GM23338 (cell line): ENCODE measurements at regions not wholly inside any gene's neighbourhood (a gene's known extent, or its start where the extent isn't known, plus 50 kb on each side); places are given as distances from the start of the nearest gene placed in this dataset.

ENCODE experiments used
- ATAC-seq: fragments of 200-7000 bp; cut with Tn5 transposase; 3 replicates; pipeline ENCODE4 v1.9.1; 2020
- DNase-seq: peaks from one replicate; pipeline ENCODE4 v3.0.0-alpha.2; 2015; ENCODE audit warnings: low spot score
- H2AFZ ChIP-seq: fragments of 200-600 bp; sonication (generic); 2 replicates; pipeline ENCODE4 v1.8.0; 2016; ENCODE audit warnings: antibody characterized with exemption, mild to moderate bottlenecking, moderate library complexity
- H3F3A ChIP-seq: fragments of 200-600 bp; sonication (generic); replicated peaks from 2 replicates; pipeline ENCODE4 v1.8.0; 2017; ENCODE audit warnings: antibody characterized with exemption, mixed run types, low read depth
- H3K27ac ChIP-seq: fragments of 200-600 bp; sonication (generic); 2 replicates; pipeline ENCODE4 v1.6.1; 2016; ENCODE audit warnings: low read depth
- H3K27me3 ChIP-seq: fragments of 200-600 bp; sonication (generic); 2 replicates; pipeline ENCODE4 v1.8.0; 2016; ENCODE audit warnings: mild to moderate bottlenecking, mixed run types, moderate library complexity; ENCODE audit not compliant: insufficient read depth
- H3K36me3 ChIP-seq: fragments of 200-600 bp; sonication (generic); 2 replicates; pipeline ENCODE4 v1.8.0; 2016; ENCODE audit warnings: mild to moderate bottlenecking; ENCODE audit not compliant: insufficient read depth
- H3K4me1 ChIP-seq: fragments of 200-600 bp; sonication (generic); 2 replicates; pipeline ENCODE4 v1.8.0; 2016; ENCODE audit warnings: mild to moderate bottlenecking, moderate library complexity; ENCODE audit not compliant: insufficient read depth
- H3K4me2 ChIP-seq: fragments of 200-600 bp; sonication (generic); 2 replicates; pipeline ENCODE4 v1.7.1; 2017; ENCODE audit warnings: mixed run types
- H3K4me3 ChIP-seq: fragments of 200-600 bp; sonication (generic); 2 replicates; pipeline ENCODE4 v1.6.1; 2016; ENCODE audit warnings: mixed run types
- H3K79me2 ChIP-seq: fragments of 200-600 bp; sonication (generic); replicated peaks from 2 replicates; pipeline ENCODE4 v1.8.0; 2017; ENCODE audit warnings: mild to moderate bottlenecking; ENCODE audit not compliant: insufficient read depth
- H3K9me2 ChIP-seq: fragments of 200-600 bp; sonication (generic); 2 replicates; pipeline ENCODE4 v1.8.0; 2017; ENCODE audit not compliant: insufficient read depth
- H4K20me1 ChIP-seq: fragments of 200-600 bp; sonication (generic); replicated peaks from 2 replicates; pipeline ENCODE4 v1.8.0; 2017; ENCODE audit warnings: mild to moderate bottlenecking; ENCODE audit not compliant: insufficient read depth
- H3K27ac Mint-ChIP-seq: 2 replicates; pipeline ENCODE4 v1.8.0; 2020; ENCODE audit warnings: inconsistent platforms, mild to moderate bottlenecking, moderate library complexity, mixed read lengths
- H3K27me3 Mint-ChIP-seq: 3 replicates; pipeline ENCODE4 v1.8.0; 2022; ENCODE audit warnings: low read depth, mild to moderate bottlenecking, moderate library complexity, mixed read lengths, inconsistent platforms; ENCODE audit not compliant: insufficient read depth, poor library complexity
- H3K36me3 Mint-ChIP-seq: 3 replicates; pipeline ENCODE4 v1.8.0; 2021; ENCODE audit warnings: low read depth, mild to moderate bottlenecking, inconsistent platforms, moderate library complexity, mixed read lengths
- H3K4me1 Mint-ChIP-seq: 3 replicates; pipeline ENCODE4 v1.8.0; 2020; ENCODE audit warnings: mild to moderate bottlenecking, inconsistent platforms, mixed read lengths
- H3K4me3 Mint-ChIP-seq: 3 replicates; pipeline ENCODE4 v1.8.0; 2021; ENCODE audit warnings: moderate library complexity, mild to moderate bottlenecking, inconsistent platforms, mixed read lengths
- H3K9me3 Mint-ChIP-seq: 3 replicates; pipeline ENCODE4 v1.8.0; 2020; ENCODE audit warnings: moderate library complexity, mild to moderate bottlenecking, inconsistent platforms, mixed read lengths
- CREB1 ChIP-seq: fragments of 250-450 bp; sonication (Bioruptor Pico); IDR thresholded peaks from 2 replicates; pipeline ENCODE4 v1.5.0; 2020; ENCODE audit warnings: low read depth, mild to moderate bottlenecking, moderate library complexity
- CTCF ChIP-seq, 2 experiments: fragments of 200-600 bp in 1 of 2; sonication (generic) in 1 of 2; conservative IDR thresholded peaks; 2 replicates each; pipeline versions ENCODE4 v1.5.1 to v1.6.1; 2016 to 2017; ENCODE audit warnings: antibody characterized with exemption in 2 of 2, low read depth in 2 of 2, mild to moderate bottlenecking in 2 of 2, moderate library complexity in 1 of 2
- EZH2 ChIP-seq: fragments of 200-600 bp; sonication (generic); IDR thresholded peaks from one replicate; pipeline ENCODE4 v1.8.0; 2017; ENCODE audit warnings: antibody characterized with exemption, mild to moderate bottlenecking, low read depth; ENCODE audit not compliant: unreplicated experiment
- NANOG ChIP-seq: IDR thresholded peaks from 2 replicates; pipeline ENCODE4 v1.6.1; 2016; ENCODE audit warnings: antibody characterized with exemption, borderline replicate concordance
- POLR2AphosphoS5 ChIP-seq: IDR thresholded peaks from 2 replicates; pipeline ENCODE4 v1.6.1; 2016; ENCODE audit warnings: antibody characterized with exemption, low read depth
- ZNF331 ChIP-seq: fragments of 250-450 bp; sonication (Bioruptor Pico); IDR thresholded peaks from 2 replicates; pipeline ENCODE4 v1.5.0; 2020; ENCODE audit warnings: low read depth, mild to moderate bottlenecking, moderate library complexity
- TF ChIP-seq, protein P1 (sequence below): fragments of 250-450 bp; sonication (Bioruptor Pico); IDR thresholded peaks from 2 replicates; pipeline ENCODE4 v1.5.0; 2020; ENCODE audit warnings: mild to moderate bottlenecking, moderate library complexity

DNA sequence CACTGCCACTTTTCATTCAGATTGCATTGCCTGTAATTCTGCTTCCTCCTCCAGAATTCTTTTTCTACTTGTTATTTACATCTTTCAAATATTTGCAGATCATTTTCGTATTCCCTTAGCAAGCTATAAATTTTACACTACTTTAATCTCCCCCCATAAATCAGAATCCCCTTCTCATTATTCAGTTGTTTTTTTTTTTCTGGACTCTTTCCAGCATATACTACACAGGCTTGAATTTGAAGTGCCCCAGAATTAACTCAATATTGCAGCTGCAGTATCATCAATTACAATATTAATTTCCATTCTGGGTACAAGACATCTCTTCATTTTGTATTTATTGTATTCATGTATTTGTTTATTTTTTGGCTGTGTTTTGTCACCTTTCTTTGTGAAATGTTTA lies 1494.3 kb downstream of the AMY1C start (continued):
- TF ChIP-seq, protein P1, sequence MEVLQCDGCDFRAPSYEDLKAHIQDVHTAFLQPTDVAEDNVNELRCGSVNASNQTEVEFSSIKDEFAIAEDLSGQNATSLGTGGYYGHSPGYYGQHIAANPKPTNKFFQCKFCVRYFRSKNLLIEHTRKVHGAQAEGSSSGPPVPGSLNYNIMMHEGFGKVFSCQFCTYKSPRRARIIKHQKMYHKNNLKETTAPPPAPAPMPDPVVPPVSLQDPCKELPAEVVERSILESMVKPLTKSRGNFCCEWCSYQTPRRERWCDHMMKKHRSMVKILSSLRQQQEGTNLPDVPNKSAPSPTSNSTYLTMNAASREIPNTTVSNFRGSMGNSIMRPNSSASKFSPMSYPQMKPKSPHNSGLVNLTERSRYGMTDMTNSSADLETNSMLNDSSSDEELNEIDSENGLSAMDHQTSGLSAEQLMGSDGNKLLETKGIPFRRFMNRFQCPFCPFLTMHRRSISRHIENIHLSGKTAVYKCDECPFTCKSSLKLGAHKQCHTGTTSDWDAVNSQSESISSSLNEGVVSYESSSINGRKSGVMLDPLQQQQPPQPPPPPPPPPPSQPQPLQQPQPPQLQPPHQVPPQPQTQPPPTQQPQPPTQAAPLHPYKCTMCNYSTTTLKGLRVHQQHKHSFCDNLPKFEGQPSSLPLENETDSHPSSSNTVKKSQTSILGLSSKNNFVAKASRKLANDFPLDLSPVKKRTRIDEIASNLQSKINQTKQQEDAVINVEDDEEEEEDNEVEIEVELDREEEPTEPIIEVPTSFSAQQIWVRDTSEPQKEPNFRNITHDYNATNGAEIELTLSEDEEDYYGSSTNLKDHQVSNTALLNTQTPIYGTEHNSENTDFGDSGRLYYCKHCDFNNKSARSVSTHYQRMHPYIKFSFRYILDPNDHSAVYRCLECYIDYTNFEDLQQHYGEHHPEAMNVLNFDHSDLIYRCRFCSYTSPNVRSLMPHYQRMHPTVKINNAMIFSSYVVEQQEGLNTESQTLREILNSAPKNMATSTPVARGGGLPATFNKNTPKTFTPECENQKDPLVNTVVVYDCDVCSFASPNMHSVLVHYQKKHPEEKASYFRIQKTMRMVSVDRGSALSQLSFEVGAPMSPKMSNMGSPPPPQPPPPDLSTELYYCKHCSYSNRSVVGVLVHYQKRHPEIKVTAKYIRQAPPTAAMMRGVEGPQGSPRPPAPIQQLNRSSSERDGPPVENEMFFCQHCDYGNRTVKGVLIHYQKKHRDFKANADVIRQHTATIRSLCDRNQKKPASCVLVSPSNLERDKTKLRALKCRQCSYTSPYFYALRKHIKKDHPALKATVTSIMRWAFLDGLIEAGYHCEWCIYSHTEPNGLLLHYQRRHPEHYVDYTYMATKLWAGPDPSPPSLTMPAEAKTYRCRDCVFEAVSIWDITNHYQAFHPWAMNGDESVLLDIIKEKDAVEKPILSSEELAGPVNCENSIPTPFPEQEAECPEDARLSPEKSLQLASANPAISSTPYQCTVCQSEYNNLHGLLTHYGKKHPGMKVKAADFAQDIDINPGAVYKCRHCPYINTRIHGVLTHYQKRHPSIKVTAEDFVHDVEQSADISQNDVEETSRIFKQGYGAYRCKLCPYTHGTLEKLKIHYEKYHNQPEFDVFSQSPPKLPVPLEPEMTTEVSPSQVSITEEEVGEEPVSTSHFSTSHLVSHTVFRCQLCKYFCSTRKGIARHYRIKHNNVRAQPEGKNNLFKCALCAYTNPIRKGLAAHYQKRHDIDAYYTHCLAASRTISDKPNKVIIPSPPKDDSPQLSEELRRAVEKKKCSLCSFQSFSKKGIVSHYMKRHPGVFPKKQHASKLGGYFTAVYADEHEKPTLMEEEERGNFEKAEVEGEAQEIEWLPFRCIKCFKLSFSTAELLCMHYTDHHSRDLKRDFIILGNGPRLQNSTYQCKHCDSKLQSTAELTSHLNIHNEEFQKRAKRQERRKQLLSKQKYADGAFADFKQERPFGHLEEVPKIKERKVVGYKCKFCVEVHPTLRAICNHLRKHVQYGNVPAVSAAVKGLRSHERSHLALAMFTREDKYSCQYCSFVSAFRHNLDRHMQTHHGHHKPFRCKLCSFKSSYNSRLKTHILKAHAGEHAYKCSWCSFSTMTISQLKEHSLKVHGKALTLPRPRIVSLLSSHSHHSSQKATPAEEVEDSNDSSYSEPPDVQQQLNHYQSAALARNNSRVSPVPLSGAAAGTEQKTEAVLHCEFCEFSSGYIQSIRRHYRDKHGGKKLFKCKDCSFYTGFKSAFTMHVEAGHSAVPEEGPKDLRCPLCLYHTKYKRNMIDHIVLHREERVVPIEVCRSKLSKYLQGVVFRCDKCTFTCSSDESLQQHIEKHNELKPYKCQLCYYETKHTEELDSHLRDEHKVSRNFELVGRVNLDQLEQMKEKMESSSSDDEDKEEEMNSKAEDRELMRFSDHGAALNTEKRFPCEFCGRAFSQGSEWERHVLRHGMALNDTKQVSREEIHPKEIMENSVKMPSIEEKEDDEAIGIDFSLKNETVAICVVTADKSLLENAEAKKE (CRISPR knock-in tag) = no peak

DNA sequence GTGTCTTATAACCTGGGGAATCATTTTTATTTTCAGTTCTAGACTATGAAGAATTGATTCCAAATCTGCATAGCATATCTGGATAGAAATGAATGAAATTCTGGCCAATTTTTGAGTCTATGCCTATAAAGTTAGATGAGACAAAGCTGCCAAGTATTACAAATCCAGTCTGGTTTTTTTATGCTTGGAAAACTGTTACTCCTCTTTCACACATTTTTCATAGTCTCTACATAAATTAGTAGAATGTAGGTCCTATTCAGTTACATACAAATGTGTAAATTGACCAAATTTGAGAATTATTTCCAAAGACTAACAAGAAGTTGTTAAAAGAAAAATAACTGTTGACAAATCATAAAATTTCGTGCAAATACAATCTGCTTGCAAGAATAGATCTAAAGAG lies 1505.2 kb downstream of the AMY1C start:
- no peaks in the 10 kb centered on the region for H3K4me1 Mint-ChIP-seq
- TF ChIP-seq ZNF331 (CRISPR knock-in tag) (no peak), CTCF (conservative IDR thresholded peaks at IDR 0.05; ENCODE audit: low read depth in 2 of 2) (no peak), EZH2 (no peak), POLR2AphosphoS5 (no peak), NANOG (no peak), CREB1 (no peak)
- TF ChIP-seq, protein P1 (CRISPR knock-in tag) = no peak

More for the DNA sequence above, 1505.2 kb downstream of the AMY1C start:
- Histone ChIP-seq H3K4me2 (no peak overlapping the region), H3K9me2 (no peaks in the 10 kb centered on the region), H3K4me3 (no peak overlapping the region), H3K36me3 (no peaks in the 10 kb centered on the region), H3K27me3 (no peaks in the 10 kb centered on the region), H3K79me2 (no peaks in the 10 kb centered on the region), H3F3A (no peaks in the 10 kb centered on the region), H3K27ac (no peak overlapping the region), H4K20me1 (no peaks in the 10 kb centered on the region), H2AFZ (no peak overlapping the region), H3K4me1 (no peaks in the 10 kb centered on the region)
- ATAC-seq (no peak), DNase-seq (no peak)
- no peak overlapping the region for H3K4me3 Mint-ChIP-seq
- H3K27me3 Mint-ChIP-seq = no peaks in the 10 kb centered on the region
- H3K36me3 Mint-ChIP-seq = no peaks in the 10 kb centered on the region
- H3K27ac Mint-ChIP-seq = no peak overlapping the region
- H3K9me3 Mint-ChIP-seq = no peaks in the 10 kb centered on the region
